GM23338 (cell line): ENCODE measurements at regions not wholly inside any gene's neighbourhood (a gene's known extent, or its start where the extent isn't known, plus 50 kb on each side); places are given as distances from the start of the nearest gene placed in this dataset.

Experiments
- ATAC-seq: fragments of 200-7000 bp; cut with Tn5 transposase; 3 replicates; pipeline ENCODE4 v1.9.1; 2020
- DNase-seq: peaks from one replicate; pipeline ENCODE4 v3.0.0-alpha.2; 2015; ENCODE audit warnings: low spot score
- H2AFZ ChIP-seq: fragments of 200-600 bp; sonication (generic); 2 replicates; pipeline ENCODE4 v1.8.0; 2016; ENCODE audit warnings: antibody characterized with exemption, mild to moderate bottlenecking, moderate library complexity
- H3F3A ChIP-seq: fragments of 200-600 bp; sonication (generic); replicated peaks from 2 replicates; pipeline ENCODE4 v1.8.0; 2017; ENCODE audit warnings: antibody characterized with exemption, mixed run types, low read depth
- H3K27ac ChIP-seq: fragments of 200-600 bp; sonication (generic); 2 replicates; pipeline ENCODE4 v1.6.1; 2016; ENCODE audit warnings: low read depth
- H3K27me3 ChIP-seq: fragments of 200-600 bp; sonication (generic); 2 replicates; pipeline ENCODE4 v1.8.0; 2016; ENCODE audit warnings: mild to moderate bottlenecking, mixed run types, moderate library complexity; ENCODE audit not compliant: insufficient read depth
- H3K36me3 ChIP-seq: fragments of 200-600 bp; sonication (generic); 2 replicates; pipeline ENCODE4 v1.8.0; 2016; ENCODE audit warnings: mild to moderate bottlenecking; ENCODE audit not compliant: insufficient read depth
- H3K4me1 ChIP-seq: fragments of 200-600 bp; sonication (generic); 2 replicates; pipeline ENCODE4 v1.8.0; 2016; ENCODE audit warnings: mild to moderate bottlenecking, moderate library complexity; ENCODE audit not compliant: insufficient read depth
- H3K4me2 ChIP-seq: fragments of 200-600 bp; sonication (generic); 2 replicates; pipeline ENCODE4 v1.7.1; 2017; ENCODE audit warnings: mixed run types
- H3K4me3 ChIP-seq: fragments of 200-600 bp; sonication (generic); 2 replicates; pipeline ENCODE4 v1.6.1; 2016; ENCODE audit warnings: mixed run types
- H3K79me2 ChIP-seq: fragments of 200-600 bp; sonication (generic); replicated peaks from 2 replicates; pipeline ENCODE4 v1.8.0; 2017; ENCODE audit warnings: mild to moderate bottlenecking; ENCODE audit not compliant: insufficient read depth
- H3K9me2 ChIP-seq: fragments of 200-600 bp; sonication (generic); 2 replicates; pipeline ENCODE4 v1.8.0; 2017; ENCODE audit not compliant: insufficient read depth
- H4K20me1 ChIP-seq: fragments of 200-600 bp; sonication (generic); replicated peaks from 2 replicates; pipeline ENCODE4 v1.8.0; 2017; ENCODE audit warnings: mild to moderate bottlenecking; ENCODE audit not compliant: insufficient read depth
- H3K27ac Mint-ChIP-seq: 2 replicates; pipeline ENCODE4 v1.8.0; 2020; ENCODE audit warnings: inconsistent platforms, mild to moderate bottlenecking, moderate library complexity, mixed read lengths
- H3K27me3 Mint-ChIP-seq: 3 replicates; pipeline ENCODE4 v1.8.0; 2022; ENCODE audit warnings: low read depth, mild to moderate bottlenecking, moderate library complexity, mixed read lengths, inconsistent platforms; ENCODE audit not compliant: insufficient read depth, poor library complexity
- H3K36me3 Mint-ChIP-seq: 3 replicates; pipeline ENCODE4 v1.8.0; 2021; ENCODE audit warnings: low read depth, mild to moderate bottlenecking, inconsistent platforms, moderate library complexity, mixed read lengths
- H3K4me1 Mint-ChIP-seq: 3 replicates; pipeline ENCODE4 v1.8.0; 2020; ENCODE audit warnings: mild to moderate bottlenecking, inconsistent platforms, mixed read lengths
- H3K4me3 Mint-ChIP-seq: 3 replicates; pipeline ENCODE4 v1.8.0; 2021; ENCODE audit warnings: moderate library complexity, mild to moderate bottlenecking, inconsistent platforms, mixed read lengths
- H3K9me3 Mint-ChIP-seq: 3 replicates; pipeline ENCODE4 v1.8.0; 2020; ENCODE audit warnings: moderate library complexity, mild to moderate bottlenecking, inconsistent platforms, mixed read lengths
- CREB1 ChIP-seq: fragments of 250-450 bp; sonication (Bioruptor Pico); IDR thresholded peaks from 2 replicates; pipeline ENCODE4 v1.5.0; 2020; ENCODE audit warnings: low read depth, mild to moderate bottlenecking, moderate library complexity
- EZH2 ChIP-seq: fragments of 200-600 bp; sonication (generic); IDR thresholded peaks from one replicate; pipeline ENCODE4 v1.8.0; 2017; ENCODE audit warnings: antibody characterized with exemption, mild to moderate bottlenecking, low read depth; ENCODE audit not compliant: unreplicated experiment
- EZH2phosphoT487 ChIP-seq: fragments of 200-600 bp; sonication (generic); IDR thresholded peaks from one replicate; pipeline ENCODE4 v1.8.1; 2018; ENCODE audit warnings: antibody characterized with exemption; ENCODE audit not compliant: unreplicated experiment
- JUNB ChIP-seq: IDR thresholded peaks from one replicate; pipeline ENCODE4 v1.6.1; 2016; ENCODE audit warnings: antibody characterized with exemption; ENCODE audit not compliant: unreplicated experiment
- NANOG ChIP-seq: IDR thresholded peaks from 2 replicates; pipeline ENCODE4 v1.6.1; 2016; ENCODE audit warnings: antibody characterized with exemption, borderline replicate concordance
- POLR2AphosphoS5 ChIP-seq: IDR thresholded peaks from 2 replicates; pipeline ENCODE4 v1.6.1; 2016; ENCODE audit warnings: antibody characterized with exemption, low read depth
- STAT1 ChIP-seq: IDR thresholded peaks from one replicate; pipeline ENCODE4 v1.6.1; 2016; ENCODE audit warnings: antibody characterized with exemption; ENCODE audit not compliant: unreplicated experiment
- ZNF114 ChIP-seq: fragments of 250-450 bp; sonication (Bioruptor Pico); IDR thresholded peaks from 2 replicates; pipeline ENCODE4 v1.5.0; 2020; ENCODE audit warnings: mild to moderate bottlenecking, moderate library complexity
- ZNF331 ChIP-seq: fragments of 250-450 bp; sonication (Bioruptor Pico); IDR thresholded peaks from 2 replicates; pipeline ENCODE4 v1.5.0; 2020; ENCODE audit warnings: low read depth, mild to moderate bottlenecking, moderate library complexity
- TF ChIP-seq, protein P1 (sequence below), 2 experiments: fragments of 200-600 bp in 1 of 2; sonication (generic) in 1 of 2; conservative IDR thresholded peaks; 2 replicates each; pipeline versions ENCODE4 v1.5.1 to v1.6.1; 2016 to 2017; ENCODE audit warnings: antibody characterized with exemption in 2 of 2, low read depth in 2 of 2, mild to moderate bottlenecking in 2 of 2, moderate library complexity in 1 of 2
- TF ChIP-seq, protein P2 (sequence below): IDR thresholded peaks from one replicate; pipeline ENCODE4 v1.6.1; 2018; ENCODE audit warnings: antibody characterized with exemption; ENCODE audit not compliant: unreplicated experiment
- TF ChIP-seq, protein P3 (sequence below): IDR thresholded peaks from 2 replicates; pipeline ENCODE4 v1.6.1; 2016; ENCODE audit warnings: antibody characterized with exemption
- TF ChIP-seq, protein P4 (sequence below): fragments of 250-450 bp; sonication (Bioruptor Pico); IDR thresholded peaks from 2 replicates; pipeline ENCODE4 v1.5.0; 2020; ENCODE audit warnings: mild to moderate bottlenecking, moderate library complexity

DNA sequence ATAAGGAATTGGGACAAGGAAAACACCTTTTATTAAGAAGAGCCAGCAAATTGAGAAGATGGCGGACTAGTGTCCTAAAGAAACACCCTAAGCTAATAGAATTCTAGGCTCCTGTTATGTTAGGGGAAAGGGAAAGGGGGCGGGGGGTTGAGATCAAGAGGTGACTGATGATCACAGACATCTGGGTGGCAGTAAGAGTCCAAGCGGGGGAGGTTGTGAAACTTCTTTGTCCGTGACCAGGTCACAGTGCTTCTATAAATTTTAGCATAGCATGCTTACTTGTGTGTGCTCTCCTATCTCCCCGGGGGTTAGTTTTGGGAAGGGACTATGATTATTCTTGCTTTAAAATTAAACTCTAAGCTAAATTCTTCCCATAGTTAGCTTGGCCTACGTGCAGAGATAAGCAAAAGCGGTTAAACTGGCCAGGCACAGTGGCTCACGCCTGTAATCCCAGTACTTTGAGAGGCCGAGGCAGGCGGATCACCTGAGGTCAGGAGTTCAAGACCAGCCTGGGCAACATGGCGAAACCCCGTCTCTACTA is 262.1 kb downstream of the SKIDA1 start:
- no peaks in the 10 kb centered on the region; the same call in 2 of the 3 replicates for H3K9me3 Mint-ChIP-seq
- H3K27me3 Mint-ChIP-seq = peaks cover 5% of the 10 kb centered on the region
- no peaks in the 10 kb centered on the region for H4K20me1 ChIP-seq
- H3K4me1 ChIP-seq = peaks cover 8% of the 10 kb centered on the region; the same call in 1 of the 2 replicates
- TF ChIP-seq EZH2 (no peak), NANOG (no peak), ZNF114 (no peak), EZH2phosphoT487 (no peak), CREB1 (CRISPR knock-in tag) (no peak), STAT1 (no peak), ZNF331 (CRISPR knock-in tag) (no peak), POLR2AphosphoS5 (no peak), JUNB (no peak)
- TF ChIP-seq, protein P1, sequence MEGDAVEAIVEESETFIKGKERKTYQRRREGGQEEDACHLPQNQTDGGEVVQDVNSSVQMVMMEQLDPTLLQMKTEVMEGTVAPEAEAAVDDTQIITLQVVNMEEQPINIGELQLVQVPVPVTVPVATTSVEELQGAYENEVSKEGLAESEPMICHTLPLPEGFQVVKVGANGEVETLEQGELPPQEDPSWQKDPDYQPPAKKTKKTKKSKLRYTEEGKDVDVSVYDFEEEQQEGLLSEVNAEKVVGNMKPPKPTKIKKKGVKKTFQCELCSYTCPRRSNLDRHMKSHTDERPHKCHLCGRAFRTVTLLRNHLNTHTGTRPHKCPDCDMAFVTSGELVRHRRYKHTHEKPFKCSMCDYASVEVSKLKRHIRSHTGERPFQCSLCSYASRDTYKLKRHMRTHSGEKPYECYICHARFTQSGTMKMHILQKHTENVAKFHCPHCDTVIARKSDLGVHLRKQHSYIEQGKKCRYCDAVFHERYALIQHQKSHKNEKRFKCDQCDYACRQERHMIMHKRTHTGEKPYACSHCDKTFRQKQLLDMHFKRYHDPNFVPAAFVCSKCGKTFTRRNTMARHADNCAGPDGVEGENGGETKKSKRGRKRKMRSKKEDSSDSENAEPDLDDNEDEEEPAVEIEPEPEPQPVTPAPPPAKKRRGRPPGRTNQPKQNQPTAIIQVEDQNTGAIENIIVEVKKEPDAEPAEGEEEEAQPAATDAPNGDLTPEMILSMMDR (conservative IDR thresholded peaks at IDR 0.05; ENCODE audit: low read depth in 2 of 2) = no peak
- TF ChIP-seq, protein P2, sequence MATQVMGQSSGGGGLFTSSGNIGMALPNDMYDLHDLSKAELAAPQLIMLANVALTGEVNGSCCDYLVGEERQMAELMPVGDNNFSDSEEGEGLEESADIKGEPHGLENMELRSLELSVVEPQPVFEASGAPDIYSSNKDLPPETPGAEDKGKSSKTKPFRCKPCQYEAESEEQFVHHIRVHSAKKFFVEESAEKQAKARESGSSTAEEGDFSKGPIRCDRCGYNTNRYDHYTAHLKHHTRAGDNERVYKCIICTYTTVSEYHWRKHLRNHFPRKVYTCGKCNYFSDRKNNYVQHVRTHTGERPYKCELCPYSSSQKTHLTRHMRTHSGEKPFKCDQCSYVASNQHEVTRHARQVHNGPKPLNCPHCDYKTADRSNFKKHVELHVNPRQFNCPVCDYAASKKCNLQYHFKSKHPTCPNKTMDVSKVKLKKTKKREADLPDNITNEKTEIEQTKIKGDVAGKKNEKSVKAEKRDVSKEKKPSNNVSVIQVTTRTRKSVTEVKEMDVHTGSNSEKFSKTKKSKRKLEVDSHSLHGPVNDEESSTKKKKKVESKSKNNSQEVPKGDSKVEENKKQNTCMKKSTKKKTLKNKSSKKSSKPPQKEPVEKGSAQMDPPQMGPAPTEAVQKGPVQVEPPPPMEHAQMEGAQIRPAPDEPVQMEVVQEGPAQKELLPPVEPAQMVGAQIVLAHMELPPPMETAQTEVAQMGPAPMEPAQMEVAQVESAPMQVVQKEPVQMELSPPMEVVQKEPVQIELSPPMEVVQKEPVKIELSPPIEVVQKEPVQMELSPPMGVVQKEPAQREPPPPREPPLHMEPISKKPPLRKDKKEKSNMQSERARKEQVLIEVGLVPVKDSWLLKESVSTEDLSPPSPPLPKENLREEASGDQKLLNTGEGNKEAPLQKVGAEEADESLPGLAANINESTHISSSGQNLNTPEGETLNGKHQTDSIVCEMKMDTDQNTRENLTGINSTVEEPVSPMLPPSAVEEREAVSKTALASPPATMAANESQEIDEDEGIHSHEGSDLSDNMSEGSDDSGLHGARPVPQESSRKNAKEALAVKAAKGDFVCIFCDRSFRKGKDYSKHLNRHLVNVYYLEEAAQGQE = no peak
- TF ChIP-seq, protein P3, sequence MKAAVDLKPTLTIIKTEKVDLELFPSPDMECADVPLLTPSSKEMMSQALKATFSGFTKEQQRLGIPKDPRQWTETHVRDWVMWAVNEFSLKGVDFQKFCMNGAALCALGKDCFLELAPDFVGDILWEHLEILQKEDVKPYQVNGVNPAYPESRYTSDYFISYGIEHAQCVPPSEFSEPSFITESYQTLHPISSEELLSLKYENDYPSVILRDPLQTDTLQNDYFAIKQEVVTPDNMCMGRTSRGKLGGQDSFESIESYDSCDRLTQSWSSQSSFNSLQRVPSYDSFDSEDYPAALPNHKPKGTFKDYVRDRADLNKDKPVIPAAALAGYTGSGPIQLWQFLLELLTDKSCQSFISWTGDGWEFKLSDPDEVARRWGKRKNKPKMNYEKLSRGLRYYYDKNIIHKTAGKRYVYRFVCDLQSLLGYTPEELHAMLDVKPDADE = no peak
- TF ChIP-seq, protein P4, sequence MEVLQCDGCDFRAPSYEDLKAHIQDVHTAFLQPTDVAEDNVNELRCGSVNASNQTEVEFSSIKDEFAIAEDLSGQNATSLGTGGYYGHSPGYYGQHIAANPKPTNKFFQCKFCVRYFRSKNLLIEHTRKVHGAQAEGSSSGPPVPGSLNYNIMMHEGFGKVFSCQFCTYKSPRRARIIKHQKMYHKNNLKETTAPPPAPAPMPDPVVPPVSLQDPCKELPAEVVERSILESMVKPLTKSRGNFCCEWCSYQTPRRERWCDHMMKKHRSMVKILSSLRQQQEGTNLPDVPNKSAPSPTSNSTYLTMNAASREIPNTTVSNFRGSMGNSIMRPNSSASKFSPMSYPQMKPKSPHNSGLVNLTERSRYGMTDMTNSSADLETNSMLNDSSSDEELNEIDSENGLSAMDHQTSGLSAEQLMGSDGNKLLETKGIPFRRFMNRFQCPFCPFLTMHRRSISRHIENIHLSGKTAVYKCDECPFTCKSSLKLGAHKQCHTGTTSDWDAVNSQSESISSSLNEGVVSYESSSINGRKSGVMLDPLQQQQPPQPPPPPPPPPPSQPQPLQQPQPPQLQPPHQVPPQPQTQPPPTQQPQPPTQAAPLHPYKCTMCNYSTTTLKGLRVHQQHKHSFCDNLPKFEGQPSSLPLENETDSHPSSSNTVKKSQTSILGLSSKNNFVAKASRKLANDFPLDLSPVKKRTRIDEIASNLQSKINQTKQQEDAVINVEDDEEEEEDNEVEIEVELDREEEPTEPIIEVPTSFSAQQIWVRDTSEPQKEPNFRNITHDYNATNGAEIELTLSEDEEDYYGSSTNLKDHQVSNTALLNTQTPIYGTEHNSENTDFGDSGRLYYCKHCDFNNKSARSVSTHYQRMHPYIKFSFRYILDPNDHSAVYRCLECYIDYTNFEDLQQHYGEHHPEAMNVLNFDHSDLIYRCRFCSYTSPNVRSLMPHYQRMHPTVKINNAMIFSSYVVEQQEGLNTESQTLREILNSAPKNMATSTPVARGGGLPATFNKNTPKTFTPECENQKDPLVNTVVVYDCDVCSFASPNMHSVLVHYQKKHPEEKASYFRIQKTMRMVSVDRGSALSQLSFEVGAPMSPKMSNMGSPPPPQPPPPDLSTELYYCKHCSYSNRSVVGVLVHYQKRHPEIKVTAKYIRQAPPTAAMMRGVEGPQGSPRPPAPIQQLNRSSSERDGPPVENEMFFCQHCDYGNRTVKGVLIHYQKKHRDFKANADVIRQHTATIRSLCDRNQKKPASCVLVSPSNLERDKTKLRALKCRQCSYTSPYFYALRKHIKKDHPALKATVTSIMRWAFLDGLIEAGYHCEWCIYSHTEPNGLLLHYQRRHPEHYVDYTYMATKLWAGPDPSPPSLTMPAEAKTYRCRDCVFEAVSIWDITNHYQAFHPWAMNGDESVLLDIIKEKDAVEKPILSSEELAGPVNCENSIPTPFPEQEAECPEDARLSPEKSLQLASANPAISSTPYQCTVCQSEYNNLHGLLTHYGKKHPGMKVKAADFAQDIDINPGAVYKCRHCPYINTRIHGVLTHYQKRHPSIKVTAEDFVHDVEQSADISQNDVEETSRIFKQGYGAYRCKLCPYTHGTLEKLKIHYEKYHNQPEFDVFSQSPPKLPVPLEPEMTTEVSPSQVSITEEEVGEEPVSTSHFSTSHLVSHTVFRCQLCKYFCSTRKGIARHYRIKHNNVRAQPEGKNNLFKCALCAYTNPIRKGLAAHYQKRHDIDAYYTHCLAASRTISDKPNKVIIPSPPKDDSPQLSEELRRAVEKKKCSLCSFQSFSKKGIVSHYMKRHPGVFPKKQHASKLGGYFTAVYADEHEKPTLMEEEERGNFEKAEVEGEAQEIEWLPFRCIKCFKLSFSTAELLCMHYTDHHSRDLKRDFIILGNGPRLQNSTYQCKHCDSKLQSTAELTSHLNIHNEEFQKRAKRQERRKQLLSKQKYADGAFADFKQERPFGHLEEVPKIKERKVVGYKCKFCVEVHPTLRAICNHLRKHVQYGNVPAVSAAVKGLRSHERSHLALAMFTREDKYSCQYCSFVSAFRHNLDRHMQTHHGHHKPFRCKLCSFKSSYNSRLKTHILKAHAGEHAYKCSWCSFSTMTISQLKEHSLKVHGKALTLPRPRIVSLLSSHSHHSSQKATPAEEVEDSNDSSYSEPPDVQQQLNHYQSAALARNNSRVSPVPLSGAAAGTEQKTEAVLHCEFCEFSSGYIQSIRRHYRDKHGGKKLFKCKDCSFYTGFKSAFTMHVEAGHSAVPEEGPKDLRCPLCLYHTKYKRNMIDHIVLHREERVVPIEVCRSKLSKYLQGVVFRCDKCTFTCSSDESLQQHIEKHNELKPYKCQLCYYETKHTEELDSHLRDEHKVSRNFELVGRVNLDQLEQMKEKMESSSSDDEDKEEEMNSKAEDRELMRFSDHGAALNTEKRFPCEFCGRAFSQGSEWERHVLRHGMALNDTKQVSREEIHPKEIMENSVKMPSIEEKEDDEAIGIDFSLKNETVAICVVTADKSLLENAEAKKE = no peak
- H3F3A ChIP-seq = no peaks in the 10 kb centered on the region
- H3K27me3 ChIP-seq = no peaks in the 10 kb centered on the region
- no peak overlapping the region for H3K4me3 ChIP-seq
- peaks cover 16% of the 10 kb centered on the region for H3K4me1 Mint-ChIP-seq
- H3K36me3 ChIP-seq = no peaks in the 10 kb centered on the region
- H3K9me2 ChIP-seq = no peaks in the 10 kb centered on the region
- H3K4me2 ChIP-seq = no peak overlapping the region
- DNase-seq (no peak), ATAC-seq (no peak)
- 0 out of 3 replicates have a peak, but pooled peaks cover 6% of the 10 kb centered on the region for H3K36me3 Mint-ChIP-seq
- 0 out of 2 replicates have a peak overlapping the region, but pooled peaks have one; percentile 45 for H3K27ac Mint-ChIP-seq
- H3K27ac ChIP-seq = no peak overlapping the region
- no peaks in the 10 kb centered on the region for H3K79me2 ChIP-seq
- H3K4me3 Mint-ChIP-seq = no peak overlapping the region
- H2AFZ ChIP-seq = no peak overlapping the region
